ENCODE measurements at regions not wholly inside any gene's neighbourhood (a gene's known extent, or its start where the extent isn't known, plus 50 kb on each side); places are given as distances from the start of the nearest gene placed in this dataset.

GRCh38 chr9:13737885-13738284, 458.4 kb upstream of the MPDZ start:
- dilution Hi-C loops (cut with MboI; ENCODE audit: extremely low pct_ligation_motif_present, low sequenced_read_pairs): no loop called here
- H4K20me1 ChIP-seq (ENCODE audit: control insufficient read depth, extremely low read depth, insufficient read depth, low read length): no peaks in the 10 kb centered on the region
- no peak overlapping the region for H3K9ac ChIP-seq (ENCODE audit: control insufficient read depth, extremely low read depth, insufficient read depth, low read length)

GRCh38 chr9:13735181-13735580, 455.7 kb upstream of the MPDZ start:
- no peaks in the 10 kb centered on the region for H3K36me3 ChIP-seq (ENCODE audit: control insufficient read depth in 2 of 2, extremely low read depth in 1 of 2, insufficient read depth in 2 of 2, low read length in 2 of 2)
- H3K27ac ChIP-seq (ENCODE audit: control insufficient read depth, insufficient read depth, low read length): no peak overlapping the region
- H3K79me2 ChIP-seq (ENCODE audit: control insufficient read depth, insufficient read depth, low read length): no peaks in the 10 kb centered on the region
- DNase-seq (ENCODE audit: low read depth, low spot score) (no peak), FAIRE-seq (no peak)
- H2AFZ ChIP-seq (ENCODE audit: control insufficient read depth, low read length): no peak overlapping the region
- H3K4me3 ChIP-seq (ENCODE audit: control insufficient read depth in 2 of 3, extremely low read depth in 1 of 3, insufficient read depth in 2 of 3, low read depth in 1 of 3, low read length in 3 of 3): no peak overlapping the region
- H3K9ac ChIP-seq (ENCODE audit: control insufficient read depth, extremely low read depth, insufficient read depth, low read length): no peak overlapping the region
- no peaks in the 10 kb centered on the region for H3K27me3 ChIP-seq (ENCODE audit: control insufficient read depth, extremely low read depth, insufficient read depth, low read length)
- H3K9me3 ChIP-seq (ENCODE audit: control insufficient read depth, low read depth, low read length): no peaks in the 10 kb centered on the region
- no peak overlapping the region for H3K4me2 ChIP-seq (ENCODE audit: control insufficient read depth, extremely low read depth, insufficient read depth, low read depth, low read length)
- H3K9me1 ChIP-seq (ENCODE audit: control insufficient read depth, extremely low read depth, insufficient read depth, low read length): no peaks in the 10 kb centered on the region
- H3K4me1 ChIP-seq (ENCODE audit: control insufficient read depth, extremely low read depth, insufficient read depth, low read length): no peaks in the 10 kb centered on the region
- no peaks in the 10 kb centered on the region for H4K20me1 ChIP-seq (ENCODE audit: control insufficient read depth, extremely low read depth, insufficient read depth, low read length)
- dilution Hi-C loops (cut with MboI; ENCODE audit: extremely low pct_ligation_motif_present, low sequenced_read_pairs): no loop called here
- TF ChIP-seq CTCF (optimal IDR thresholded peaks at IDR 0.05 in 1 of 3, IDR thresholded peaks at IDR 0.05 in 1 of 3, conservative IDR thresholded peaks at IDR 0.05 in 1 of 3; ENCODE audit: extremely low read depth in 1 of 3, insufficient read depth in 2 of 3, low read length in 3 of 3): no peak
- TF ChIP-seq EZH2 (IDR thresholded peaks at IDR 0.05; ENCODE audit: low read length): no peak

More at GRCh38 chr9:13737885-13738284, 458.4 kb upstream of the MPDZ start:
- FAIRE-seq: no peak
- Histone ChIP-seq H3K4me3 (ENCODE audit: control insufficient read depth in 2 of 3, extremely low read depth in 1 of 3, insufficient read depth in 2 of 3, low read depth in 1 of 3, low read length in 3 of 3) (no peak overlapping the region), H3K9me1 (ENCODE audit: control insufficient read depth, extremely low read depth, insufficient read depth, low read length) (no peaks in the 10 kb centered on the region), H2AFZ (ENCODE audit: control insufficient read depth, low read length) (no peak overlapping the region), H3K36me3 (ENCODE audit: control insufficient read depth in 2 of 2, extremely low read depth in 1 of 2, insufficient read depth in 2 of 2, low read length in 2 of 2) (no peaks in the 10 kb centered on the region), H3K9me3 (ENCODE audit: control insufficient read depth, low read depth, low read length) (no peaks in the 10 kb centered on the region), H3K4me2 (ENCODE audit: control insufficient read depth, extremely low read depth, insufficient read depth, low read depth, low read length) (no peak overlapping the region), H3K4me1 (ENCODE audit: control insufficient read depth, extremely low read depth, insufficient read depth, low read length) (no peaks in the 10 kb centered on the region), H3K27me3 (ENCODE audit: control insufficient read depth, extremely low read depth, insufficient read depth, low read length) (no peaks in the 10 kb centered on the region), H3K27ac (ENCODE audit: control insufficient read depth, insufficient read depth, low read length) (no peak overlapping the region), H3K79me2 (ENCODE audit: control insufficient read depth, insufficient read depth, low read length) (no peaks in the 10 kb centered on the region)
- DNase-seq (ENCODE audit: low read depth, low spot score): no peak
- TF ChIP-seq CTCF (optimal IDR thresholded peaks at IDR 0.05 in 1 of 3, IDR thresholded peaks at IDR 0.05 in 1 of 3, conservative IDR thresholded peaks at IDR 0.05 in 1 of 3; ENCODE audit: extremely low read depth in 1 of 3, insufficient read depth in 2 of 3, low read length in 3 of 3) (no peak), EZH2 (IDR thresholded peaks at IDR 0.05; ENCODE audit: low read length) (no peak)

All from keratinocyte (primary cell).